ENCODE measurements at regions not wholly inside any gene's neighbourhood (a gene's known extent, or its start where the extent isn't known, plus 50 kb on each side); places are given as distances from the start of the nearest gene placed in this dataset.

DNA sequence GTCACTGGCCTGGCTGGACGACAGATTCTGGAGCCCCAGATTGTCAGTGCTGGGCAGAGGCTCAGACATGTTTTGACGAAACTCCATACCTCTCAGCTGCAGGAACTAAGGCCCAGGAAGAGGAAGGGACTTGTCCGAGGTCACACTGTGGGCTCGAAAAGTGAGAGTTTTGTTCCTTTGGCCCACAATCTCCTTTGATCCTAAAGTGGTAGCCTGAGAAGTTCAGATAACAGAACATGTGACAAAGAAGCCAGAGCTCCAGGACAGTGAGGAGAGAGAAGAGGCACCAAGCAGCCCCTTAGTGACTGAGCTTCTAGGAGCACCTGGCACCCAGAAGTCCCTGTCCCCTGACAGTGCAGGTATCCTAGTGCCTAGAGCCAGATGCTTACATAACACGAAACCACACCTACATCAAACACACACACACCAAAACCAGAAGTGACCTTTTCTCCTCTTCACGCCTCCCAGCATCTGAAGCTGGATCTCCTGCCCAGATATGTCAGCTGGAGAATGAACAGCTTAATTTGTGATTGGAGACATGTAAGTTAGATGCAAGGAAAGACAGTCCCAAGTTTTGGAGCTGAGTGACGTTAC, 88.9 kb downstream of the ADRB2 start:
- TF ChIP-seq CTCF (IDR thresholded peaks at IDR 0.05) (no peak), POLR2A (IDR thresholded peaks at IDR 0.05) (no peak)

Measured in right lobe of liver (tissue), 4 donors.